GM20000 (cell line): ENCODE measurements at regions not wholly inside any gene's neighbourhood (a gene's known extent, or its start where the extent isn't known, plus 50 kb on each side); places are given as distances from the start of the nearest gene placed in this dataset.
"Not testable (repeated sequence)": the region's sequence is repeated elsewhere in the genome, so short reads cannot be mapped to it uniquely, and the experiment has no call there.

ENCODE experiments used
- DNase-seq: peaks from one replicate; pipeline ENCODE4 v3.0.0; 2012; ENCODE audit warnings: low spot score
- CTCF ChIP-seq: IDR thresholded peaks from 2 replicates; pipeline ENCODE4 v1.5.1; 2012; ENCODE audit warnings: mild to moderate bottlenecking, control low read depth; ENCODE audit errors: extremely low read depth, missing control alignments

GRCh38 chr5:102682101-102682647, 72.9 kb upstream of the PAM start:
- TF ChIP-seq CTCF = no peak
- DNase-seq = no peak

GRCh38 chr5:102688076-102688475, 67.0 kb upstream of the PAM start:
- DNase-seq = not testable (repeated sequence)

- DNase-seq = not testable (repeated sequence)
These were observed 66.3 kb upstream of the PAM start for GRCh38 chr5:102688581-102689342.

GRCh38 chr5:102690910-102691309, 64.2 kb upstream of the PAM start:
- no peak for TF ChIP-seq CTCF
- DNase-seq = no peak

- no peak for TF ChIP-seq CTCF
- no peak for DNase-seq
These were observed 63.7 kb upstream of the PAM start for GRCh38 chr5:102691434-102691833.

GRCh38 chr5:102700120-102700831, 54.8 kb upstream of the PAM start:
- no peak for TF ChIP-seq CTCF
- DNase-seq = no peak

- DNase-seq = no peak
- no peak for TF ChIP-seq CTCF
These were observed 54.2 kb upstream of the PAM start for GRCh38 chr5:102700916-102701315.

GRCh38 chr5:102701748-102702147, 53.4 kb upstream of the PAM start:
- no peak for TF ChIP-seq CTCF
- no peak for DNase-seq
